OCI-LY7 (cell line): ENCODE measurements at regions not wholly inside any gene's neighbourhood (a gene's known extent, or its start where the extent isn't known, plus 50 kb on each side); places are given as distances from the start of the nearest gene placed in this dataset.

Experiments
- BruUV-seq: library from RNA; stranded (reverse); fragments of 400-500 nt; replicated peaks from 2 replicates; lab custom pipeline; 2021; lab: Mats Ljungman, UMichigan
- CTCF ChIA-PET: fragments of 300-600 bp; sonication (Branson Sonifier 250); formaldehyde crosslinking; loops from one replicate; lab custom pipeline; 2022; ENCODE audit warnings: antibody characterized with exemption; ENCODE audit not compliant: unreplicated experiment; lab: Charles Lee
- POLR2A ChIA-PET: fragments of 300-600 bp; sonication (Branson Sonifier 250); formaldehyde crosslinking; loops from one replicate; lab custom pipeline; 2022; ENCODE audit warnings: antibody characterized with exemption; lab: Charles Lee
- DNase-seq: peaks from one replicate; pipeline ENCODE4 v3.0.0-alpha.2; 2015; ENCODE audit warnings: low spot score
- H2AFZ ChIP-seq: fragments of 200-600 bp; sonication (generic), shearing (Covaris generic); 2 replicates; pipeline ENCODE4 v1.6.1; 2014; ENCODE audit warnings: mild to moderate bottlenecking, antibody characterized with exemption, low read length, moderate library complexity
- H3K27ac ChIP-seq: fragments of 200-600 bp; sonication (generic); 2 replicates; pipeline ENCODE4 v1.5.1; 2014; ENCODE audit warnings: mixed run types, low read depth, mild to moderate bottlenecking, moderate library complexity, low read length, inconsistent platforms; ENCODE audit not compliant: poor library complexity, severe bottlenecking
- H3K36me3 ChIP-seq: fragments of 200-600 bp; sonication (generic); 2 replicates; pipeline ENCODE4 v1.6.1; 2014; ENCODE audit warnings: mild to moderate bottlenecking, antibody characterized with exemption, low read length, moderate library complexity, mixed read lengths; ENCODE audit not compliant: insufficient read depth
- H3K4me1 ChIP-seq: fragments of 200-600 bp; sonication (generic); 2 replicates; pipeline ENCODE4 v1.5.1; 2014; ENCODE audit warnings: mild to moderate bottlenecking, low read length; ENCODE audit not compliant: insufficient read depth, poor library complexity, severe bottlenecking
- H3K4me2 ChIP-seq: fragments of 200-600 bp; sonication (generic); 2 replicates; pipeline ENCODE4 v1.6.1; 2014; ENCODE audit warnings: mild to moderate bottlenecking, low read length
- H3K4me3 ChIP-seq: fragments of 200-600 bp; sonication (generic); 2 replicates; pipeline ENCODE4 v1.5.1; 2014; ENCODE audit warnings: mild to moderate bottlenecking, low read depth, low read length; ENCODE audit not compliant: poor library complexity, severe bottlenecking
- H3K79me2 ChIP-seq: fragments of 200-600 bp; sonication (generic); 2 replicates; pipeline ENCODE4 v1.6.1; 2016; ENCODE audit warnings: low read depth, mild to moderate bottlenecking, low read length, moderate library complexity, mixed read lengths; ENCODE audit not compliant: insufficient read depth
- H3K9me2 ChIP-seq: fragments of 200-600 bp; sonication (generic); 2 replicates; pipeline ENCODE4 v1.6.1; 2016; ENCODE audit warnings: mild to moderate bottlenecking, low read length, mixed read lengths; ENCODE audit not compliant: insufficient read depth
- H3K9me3 ChIP-seq: fragments of 200-600 bp; sonication (generic); 2 replicates; pipeline ENCODE4 v1.6.1; 2014; ENCODE audit warnings: mild to moderate bottlenecking, mixed run types, low read length, mixed read lengths
- H4K20me1 ChIP-seq: fragments of 200-600 bp; sonication (generic); 2 replicates; pipeline ENCODE4 v1.6.1; 2014; ENCODE audit warnings: mild to moderate bottlenecking, antibody characterized with exemption, low read length, moderate library complexity, mixed read lengths; ENCODE audit not compliant: insufficient read depth
- CTCF ChIP-seq: fragments of 200-600 bp; sonication (generic); conservative IDR thresholded peaks from 2 replicates; pipeline ENCODE4 v1.5.1; 2014; ENCODE audit warnings: mild to moderate bottlenecking, antibody characterized with exemption, low read length, moderate library complexity, mixed read lengths
- EZH2phosphoT487 ChIP-seq: fragments of 200-600 bp; sonication (generic); IDR thresholded peaks from 2 replicates; pipeline ENCODE4 v1.6.1; 2018; ENCODE audit warnings: low read depth, borderline replicate concordance, mild to moderate bottlenecking, mixed run types, antibody characterized with exemption, low read length, moderate library complexity, mixed read lengths
- intact Hi-C: fragments of 100-400 bp; cut with micrococcal nuclease; formaldehyde crosslinking; loops from one replicate; pipeline ENCODE4 v1.10.0; 2022; ENCODE audit not compliant: unreplicated experiment

GRCh38 chr1:22329148-22329515 lies 122.5 kb upstream of the ZBTB40 start:
- Histone ChIP-seq H4K20me1 (no peaks in the 10 kb centered on the region), H3K79me2 (no peaks in the 10 kb centered on the region), H3K27ac (no peak overlapping the region), H3K9me2 (no peaks in the 10 kb centered on the region), H2AFZ (no peak overlapping the region), H3K4me3 (no peak overlapping the region), H3K9me3 (no peaks in the 10 kb centered on the region), H3K4me2 (no peak overlapping the region), H3K4me1 (no peaks in the 10 kb centered on the region), H3K36me3 (no peaks in the 10 kb centered on the region)
- ChIA-PET POLR2A (no interaction called here), CTCF (no interaction called here)
- DNase-seq: no peak
- TF ChIP-seq CTCF (no peak), EZH2phosphoT487 (no peak)
- no TSS peak for BruUV-seq
- intact Hi-C loops: no loop called here

GRCh38 chr1:22330092-22330759 lies 121.4 kb upstream of the ZBTB40 start:
- CTCF ChIA-PET: no interaction called here
- POLR2A ChIA-PET: no interaction called here
- Histone ChIP-seq H3K4me3 (no peak overlapping the region), H3K9me3 (no peaks in the 10 kb centered on the region), H3K36me3 (no peaks in the 10 kb centered on the region), H3K79me2 (no peaks in the 10 kb centered on the region), H3K4me2 (no peak overlapping the region), H2AFZ (no peak overlapping the region), H3K27ac (no peak overlapping the region), H4K20me1 (no peaks in the 10 kb centered on the region), H3K9me2 (no peaks in the 10 kb centered on the region), H3K4me1 (peaks cover 3% of the 10 kb centered on the region)
- no TSS peak for BruUV-seq
- DNase-seq: no peak
- intact Hi-C loops: no loop called here
- no peak for TF ChIP-seq EZH2phosphoT487
- TF ChIP-seq CTCF: no peak

- no peaks in the 10 kb centered on the region for H4K20me1 ChIP-seq
- no peak for DNase-seq
- intact Hi-C loops: no loop called here
- CTCF ChIA-PET: no interaction called here
- no peaks in the 10 kb centered on the region for H3K79me2 ChIP-seq
- no peaks in the 10 kb centered on the region for H3K9me2 ChIP-seq
- TF ChIP-seq EZH2phosphoT487 (no peak), CTCF (no peak)
- H3K4me1 ChIP-seq: peaks cover 3% of the 10 kb centered on the region
- H2AFZ ChIP-seq: no peak overlapping the region
- no peak overlapping the region for H3K4me2 ChIP-seq
- BruUV-seq: no TSS peak
- no peak overlapping the region for H3K27ac ChIP-seq
- H3K4me3 ChIP-seq: no peak overlapping the region
- POLR2A ChIA-PET: no interaction called here
- H3K9me3 ChIP-seq: no peaks in the 10 kb centered on the region
- no peaks in the 10 kb centered on the region for H3K36me3 ChIP-seq
Observed at GRCh38 chr1:22330760-22331119, 120.9 kb upstream of the ZBTB40 start.
